ENCODE measurements at regions not wholly inside any gene's neighbourhood (a gene's known extent, or its start where the extent isn't known, plus 50 kb on each side); places are given as distances from the start of the nearest gene placed in this dataset.

DNA sequence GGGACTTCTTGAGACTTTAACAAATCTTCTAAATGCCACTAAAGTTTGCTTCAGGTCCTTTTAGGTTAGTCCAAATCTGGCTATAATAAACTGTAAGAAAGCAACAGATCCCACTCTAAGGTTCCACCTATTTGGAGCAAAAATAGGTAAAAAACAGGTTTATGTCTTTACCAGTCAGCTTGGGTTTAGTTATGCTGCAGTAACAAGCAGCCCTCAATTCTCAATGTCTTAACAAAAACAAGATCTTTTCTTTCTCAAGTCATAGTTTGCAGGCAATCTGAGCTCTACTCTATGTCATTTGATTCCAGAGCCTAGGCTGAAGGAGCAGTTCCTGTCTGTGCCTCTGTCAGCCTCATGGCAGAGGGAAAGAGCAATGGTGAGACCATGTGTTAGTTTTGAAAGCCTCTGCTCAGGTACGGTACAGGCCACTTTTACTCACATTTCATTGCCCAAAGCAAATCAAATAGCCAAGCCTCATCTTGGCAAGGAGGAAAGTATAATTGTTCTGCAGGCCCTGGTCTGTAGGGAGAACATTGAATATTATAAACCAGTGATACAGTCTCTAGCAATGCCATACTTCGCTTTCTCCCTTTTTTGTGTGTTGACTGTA, 108.6 kb downstream of the CD83 start:
- H3K9me2 ChIP-seq (ENCODE audit: insufficient read depth): no peaks in the 10 kb centered on the region
- ChIA-PET POLR2A (ENCODE audit: unreplicated experiment) (interaction anchor here (0.6 kb wide), 1 partner anchor 1647 kb away, joined by 3 read pairs; no protein-coding TSS in a partner anchor), CTCF (no interaction called here)
- H3K9me3 ChIP-seq (ENCODE audit: insufficient read depth, low read depth): no peaks in the 10 kb centered on the region
- no peaks in the 10 kb centered on the region for H3K36me3 ChIP-seq (ENCODE audit: low read depth)
- BruUV-seq (replicated peaks): no TSS peak
- no peaks in the 10 kb centered on the region for H3K4me1 ChIP-seq (replicated peaks; ENCODE audit: insufficient read depth)
- H3K4me2 ChIP-seq: no peak overlapping the region
- no peak for DNase-seq
- H3K79me2 ChIP-seq (ENCODE audit: low read depth): no peaks in the 10 kb centered on the region
- intact Hi-C loops (cut with micrococcal nuclease; ENCODE audit: unreplicated experiment): no loop called here
- no peaks in the 10 kb centered on the region for H4K20me1 ChIP-seq (ENCODE audit: insufficient read depth)
- no peaks in the 10 kb centered on the region for H3F3A ChIP-seq (ENCODE audit: insufficient read depth, low read depth)
- H3K4me3 ChIP-seq: no peak overlapping the region
- TF ChIP-seq, protein P1, sequence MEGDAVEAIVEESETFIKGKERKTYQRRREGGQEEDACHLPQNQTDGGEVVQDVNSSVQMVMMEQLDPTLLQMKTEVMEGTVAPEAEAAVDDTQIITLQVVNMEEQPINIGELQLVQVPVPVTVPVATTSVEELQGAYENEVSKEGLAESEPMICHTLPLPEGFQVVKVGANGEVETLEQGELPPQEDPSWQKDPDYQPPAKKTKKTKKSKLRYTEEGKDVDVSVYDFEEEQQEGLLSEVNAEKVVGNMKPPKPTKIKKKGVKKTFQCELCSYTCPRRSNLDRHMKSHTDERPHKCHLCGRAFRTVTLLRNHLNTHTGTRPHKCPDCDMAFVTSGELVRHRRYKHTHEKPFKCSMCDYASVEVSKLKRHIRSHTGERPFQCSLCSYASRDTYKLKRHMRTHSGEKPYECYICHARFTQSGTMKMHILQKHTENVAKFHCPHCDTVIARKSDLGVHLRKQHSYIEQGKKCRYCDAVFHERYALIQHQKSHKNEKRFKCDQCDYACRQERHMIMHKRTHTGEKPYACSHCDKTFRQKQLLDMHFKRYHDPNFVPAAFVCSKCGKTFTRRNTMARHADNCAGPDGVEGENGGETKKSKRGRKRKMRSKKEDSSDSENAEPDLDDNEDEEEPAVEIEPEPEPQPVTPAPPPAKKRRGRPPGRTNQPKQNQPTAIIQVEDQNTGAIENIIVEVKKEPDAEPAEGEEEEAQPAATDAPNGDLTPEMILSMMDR (conservative IDR thresholded peaks at IDR 0.05): no peak
- no peak for TF ChIP-seq EZH2 (IDR thresholded peaks at IDR 0.05; ENCODE audit: low read depth)
- H3K27ac ChIP-seq: no peak overlapping the region
- H3K27me3 ChIP-seq (ENCODE audit: insufficient read depth, low read depth): no peaks in the 10 kb centered on the region
- no peak overlapping the region for H2AFZ ChIP-seq

DNA sequence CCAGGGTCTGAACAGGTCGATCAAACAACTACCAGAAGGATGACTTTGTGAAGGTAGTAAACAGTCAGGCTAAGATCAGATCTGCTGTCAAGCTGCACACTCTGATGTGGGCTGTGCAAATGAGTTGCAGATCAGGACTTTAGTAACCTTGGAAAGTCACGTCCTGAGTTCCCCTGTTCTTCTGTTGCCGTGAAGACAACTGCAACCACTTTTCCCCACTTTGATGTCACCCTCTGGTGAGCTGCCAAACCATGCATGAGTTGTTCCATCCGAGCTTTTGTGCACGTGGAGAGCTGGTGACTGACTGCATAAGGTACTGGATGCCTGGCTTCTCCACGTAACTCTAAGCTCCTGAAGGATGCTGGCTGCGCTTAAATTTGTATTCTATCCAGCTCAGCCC, 111.0 kb downstream of the CD83 start:
- H2AFZ ChIP-seq: no peak overlapping the region
- intact Hi-C loops (cut with micrococcal nuclease; ENCODE audit: unreplicated experiment): no loop called here
- H4K20me1 ChIP-seq (ENCODE audit: insufficient read depth): no peaks in the 10 kb centered on the region
- H3F3A ChIP-seq (ENCODE audit: insufficient read depth, low read depth): no peaks in the 10 kb centered on the region
- H3K79me2 ChIP-seq (ENCODE audit: low read depth): no peaks in the 10 kb centered on the region
- H3K27me3 ChIP-seq (ENCODE audit: insufficient read depth, low read depth): no peaks in the 10 kb centered on the region
- H3K36me3 ChIP-seq (ENCODE audit: low read depth): no peaks in the 10 kb centered on the region
- no peaks in the 10 kb centered on the region for H3K4me1 ChIP-seq (replicated peaks; ENCODE audit: insufficient read depth)
- TF ChIP-seq EZH2 (IDR thresholded peaks at IDR 0.05; ENCODE audit: low read depth): no peak
- TF ChIP-seq, protein P1 (conservative IDR thresholded peaks at IDR 0.05): no peak
- no peak for DNase-seq
- H3K27ac ChIP-seq: no peak overlapping the region
- H3K4me3 ChIP-seq: no peak overlapping the region
- POLR2A ChIA-PET (ENCODE audit: unreplicated experiment): no interaction called here
- no TSS peak for BruUV-seq (replicated peaks)
- H3K4me2 ChIP-seq: no peak overlapping the region
- CTCF ChIA-PET: no interaction called here
- H3K9me2 ChIP-seq (ENCODE audit: insufficient read depth): no peaks in the 10 kb centered on the region
- no peaks in the 10 kb centered on the region for H3K9me3 ChIP-seq (ENCODE audit: insufficient read depth, low read depth)

DNA sequence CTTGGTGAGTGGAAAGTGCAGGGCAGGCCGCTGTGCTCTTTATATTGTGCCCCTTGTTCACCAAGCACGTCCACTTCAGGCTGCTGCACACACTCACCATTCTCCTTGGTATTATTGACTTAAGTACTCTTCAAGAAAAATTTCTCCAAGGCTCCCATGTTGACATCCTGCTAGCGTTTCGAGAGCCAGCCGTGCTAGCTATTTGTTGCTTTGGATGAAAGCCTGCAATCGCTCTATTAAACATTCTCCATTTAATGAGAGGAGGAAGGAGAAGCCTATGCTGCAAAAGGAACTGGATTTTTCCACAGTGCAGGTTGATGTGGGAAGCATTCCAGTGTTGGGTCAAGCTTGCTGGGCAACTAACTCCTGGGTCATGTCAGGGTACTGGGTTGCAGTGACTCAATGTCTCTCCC, 113.5 kb downstream of the CD83 start:
- no peaks in the 10 kb centered on the region for H3K27me3 ChIP-seq (ENCODE audit: insufficient read depth, low read depth)
- TF ChIP-seq, protein P1 (conservative IDR thresholded peaks at IDR 0.05): no peak
- no peak for TF ChIP-seq EZH2 (IDR thresholded peaks at IDR 0.05; ENCODE audit: low read depth)
- H3K4me3 ChIP-seq: no peak overlapping the region
- no peak overlapping the region for H3K27ac ChIP-seq
- no peak for DNase-seq
- intact Hi-C loops (cut with micrococcal nuclease; ENCODE audit: unreplicated experiment): no loop called here
- H3K4me1 ChIP-seq (replicated peaks; ENCODE audit: insufficient read depth): no peaks in the 10 kb centered on the region
- BruUV-seq (replicated peaks): no TSS peak
- H3K9me3 ChIP-seq (ENCODE audit: insufficient read depth, low read depth): no peaks in the 10 kb centered on the region
- no peaks in the 10 kb centered on the region for H3K9me2 ChIP-seq (ENCODE audit: insufficient read depth)
- H3F3A ChIP-seq (ENCODE audit: insufficient read depth, low read depth): no peaks in the 10 kb centered on the region
- ChIA-PET CTCF (no interaction called here), POLR2A (ENCODE audit: unreplicated experiment) (no interaction called here)
- H3K79me2 ChIP-seq (ENCODE audit: low read depth): no peaks in the 10 kb centered on the region
- H3K36me3 ChIP-seq (ENCODE audit: low read depth): no peaks in the 10 kb centered on the region
- H2AFZ ChIP-seq: no peak overlapping the region
- H3K4me2 ChIP-seq: no peak overlapping the region
- H4K20me1 ChIP-seq (ENCODE audit: insufficient read depth): no peaks in the 10 kb centered on the region
